ENCODE measurements at regions not wholly inside any gene's neighbourhood (a gene's known extent, or its start where the extent isn't known, plus 50 kb on each side); places are given as distances from the start of the nearest gene placed in this dataset.

GRCh38 chr14:85948153-85948552 is 418.2 kb downstream of the FLRT2 start:
- no peak for DNase-seq

DNA sequence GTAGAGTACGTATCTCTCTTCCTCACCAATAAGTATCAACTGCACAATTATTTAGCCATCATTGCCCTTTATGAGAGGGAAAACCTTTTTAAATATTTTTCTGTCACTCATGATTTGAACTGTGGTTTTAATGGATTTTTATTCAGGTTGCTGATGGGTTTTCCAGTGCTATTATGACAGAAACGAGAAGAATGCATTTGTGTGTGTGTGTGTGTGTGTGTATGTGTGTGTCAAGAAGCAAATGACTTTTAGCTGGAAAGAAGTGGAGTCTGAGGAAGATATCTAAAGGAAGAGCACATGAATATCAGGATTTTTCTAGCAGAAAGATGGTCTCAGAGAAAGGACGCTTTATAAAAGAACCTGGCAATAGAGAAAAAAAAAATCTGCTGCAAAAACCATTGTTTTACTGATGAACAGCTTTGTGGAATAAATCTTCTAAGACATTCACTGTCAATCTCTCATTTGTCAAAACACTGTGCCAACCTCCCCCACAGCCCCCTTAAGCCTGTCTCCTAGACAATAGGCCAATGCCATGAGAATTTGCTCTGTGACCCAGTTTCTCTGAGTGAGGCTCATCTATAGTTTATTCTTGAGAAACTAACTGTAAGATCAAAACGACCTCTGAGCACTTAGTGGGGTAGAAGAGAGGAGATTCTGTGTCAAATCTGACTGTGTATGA is 417.7 kb downstream of the FLRT2 start:
- DNase-seq: no peak

GRCh38 chr14:85943192-85943591 is 413.2 kb downstream of the FLRT2 start:
- DNase-seq: no peak

DNA sequence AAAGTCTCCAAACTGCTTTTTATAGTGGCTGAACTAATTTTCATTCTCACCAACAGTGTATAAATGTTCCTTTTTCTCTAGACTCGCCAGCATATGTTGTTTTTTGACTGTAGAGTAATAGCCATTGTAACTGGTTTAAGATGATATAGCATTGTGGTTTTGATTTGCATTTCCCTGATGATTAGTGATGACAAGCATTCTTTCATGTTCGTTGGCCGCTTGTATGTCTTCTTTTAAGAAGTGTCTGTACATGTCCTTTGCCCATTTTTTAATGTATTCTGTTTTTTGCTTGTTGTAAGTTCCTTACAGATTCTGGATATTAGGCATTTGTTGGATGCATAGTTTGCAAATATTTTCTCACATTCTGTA is 404.9 kb downstream of the FLRT2 start:
- no peak for DNase-seq

DNA sequence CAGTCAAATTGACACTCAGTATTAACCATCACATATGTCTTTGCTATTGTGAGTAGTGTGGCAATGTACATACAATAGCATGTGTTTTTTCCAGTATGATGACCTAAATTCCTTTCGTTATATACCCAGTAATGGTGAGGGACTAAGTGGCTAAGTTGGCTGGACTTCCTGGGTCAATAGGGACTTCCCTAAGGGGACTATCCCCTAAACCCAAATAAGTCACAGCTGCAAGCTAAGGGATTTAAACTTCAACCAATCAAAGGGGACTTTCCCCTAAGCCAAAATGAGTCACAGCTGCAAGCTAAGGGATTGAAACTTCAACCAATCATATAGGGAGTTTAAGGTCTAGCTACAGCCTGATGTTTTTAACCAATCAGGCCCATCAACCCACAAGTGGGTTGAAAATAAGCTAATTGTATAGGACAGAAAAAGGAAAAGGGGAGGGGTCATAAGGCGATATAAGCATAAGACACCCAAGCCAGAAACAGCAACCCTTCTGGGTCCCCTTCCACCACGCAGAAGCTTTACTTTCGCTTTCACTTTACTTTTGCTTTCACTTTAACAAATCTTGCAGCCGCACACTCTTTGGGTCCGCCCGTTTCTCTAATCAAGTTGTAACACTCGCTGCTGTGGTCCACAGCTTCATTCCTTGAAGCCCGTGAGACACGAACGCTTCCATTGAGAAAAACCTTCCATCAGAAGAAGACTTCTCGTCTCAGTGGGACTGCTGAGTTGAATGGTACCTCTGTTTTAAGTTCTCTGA is 404.4 kb downstream of the FLRT2 start:
- peak; percentile 1 for DNase-seq

GRCh38 chr14:85921241-85921640 is 391.3 kb downstream of the FLRT2 start:
- no peak for DNase-seq

DNA sequence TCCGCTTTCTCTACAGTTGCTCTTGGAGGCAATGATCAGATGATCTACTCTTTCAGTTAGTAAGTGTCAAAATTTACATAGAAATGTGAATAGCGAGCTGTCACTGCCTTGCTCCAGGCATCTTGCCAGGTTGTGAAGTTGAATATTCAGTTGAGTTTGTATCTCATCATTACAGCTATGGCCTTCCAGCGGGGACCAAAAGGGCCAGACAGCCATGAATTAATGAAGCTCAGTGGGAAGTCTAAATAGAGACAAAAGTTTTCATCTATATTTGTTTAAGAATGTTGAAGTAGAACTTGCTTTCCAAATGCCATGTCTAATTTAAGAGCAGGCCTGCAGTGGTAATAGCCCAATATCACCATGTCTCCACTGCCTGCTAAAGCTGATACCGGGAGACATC is 387.8 kb downstream of the FLRT2 start:
- DNase-seq: no peak

- no peak for DNase-seq
Measured at GRCh38 chr14:85915711-85916110, 385.8 kb downstream of the FLRT2 start.

DNA sequence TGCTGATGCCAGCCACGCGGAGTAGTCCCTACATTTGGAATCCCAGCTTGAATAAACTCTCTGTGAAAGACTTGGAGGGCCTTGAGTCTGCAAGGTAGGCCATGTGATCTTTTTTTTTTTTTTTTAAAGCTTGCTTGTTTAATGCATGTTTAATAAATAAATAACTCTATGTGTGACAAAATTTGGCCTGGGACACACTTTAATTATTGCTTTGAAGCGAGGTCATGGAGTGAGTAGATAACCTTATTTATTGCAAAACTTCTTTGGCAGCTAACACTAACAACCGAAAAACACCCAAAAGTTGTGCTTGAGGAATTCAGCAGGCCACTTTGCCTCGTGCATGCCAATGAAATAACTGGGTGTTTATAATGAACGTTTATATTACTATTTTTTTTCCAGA is 382.2 kb downstream of the FLRT2 start:
- no peak for DNase-seq

DNA sequence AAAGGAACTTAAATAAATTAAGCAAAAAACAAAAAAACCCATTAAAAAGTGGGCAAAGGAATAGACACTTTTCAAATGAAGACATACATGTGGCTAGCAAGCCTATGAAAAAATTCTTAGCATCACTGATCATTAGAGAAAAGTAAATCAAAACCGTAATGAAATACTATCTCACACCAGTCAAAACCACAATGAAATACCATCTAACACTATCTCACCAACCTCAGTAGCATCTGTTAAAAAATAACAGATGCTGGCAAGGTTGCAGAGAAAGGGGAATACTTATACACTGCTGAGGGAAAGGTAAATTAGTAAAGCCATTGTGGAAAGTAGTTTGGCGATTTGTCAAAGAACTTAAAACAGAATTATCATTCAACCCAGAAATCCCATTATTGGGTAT is 381.1 kb downstream of the FLRT2 start:
- DNase-seq: no peak

GRCh38 chr14:85909581-85909980 is 379.6 kb downstream of the FLRT2 start:
- peak; percentile 29 for DNase-seq

GRCh38 chr14:85907536-85907935 is 377.6 kb downstream of the FLRT2 start:
- DNase-seq: no peak

DNA sequence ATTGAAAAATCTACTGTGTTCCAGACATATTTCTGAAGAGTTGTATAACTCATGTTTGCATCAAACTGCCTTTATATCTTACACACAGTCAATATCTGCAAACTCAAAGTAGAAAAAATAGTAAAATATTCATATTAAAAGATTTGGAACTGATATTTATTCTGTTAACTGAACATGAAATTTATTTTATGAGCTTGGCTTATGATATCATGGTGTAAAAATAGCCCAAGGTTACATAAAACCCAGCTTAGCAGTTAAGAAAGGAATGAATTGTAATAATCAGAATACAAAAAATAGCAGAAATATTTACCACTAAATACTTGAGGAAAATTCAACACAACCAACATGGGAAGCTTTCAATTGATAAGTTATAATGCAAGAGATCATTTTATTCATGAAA is 367.9 kb downstream of the FLRT2 start:
- DNase-seq: no peak

- peak; percentile 18 for DNase-seq
Measured at GRCh38 chr14:85895603-85896002, 365.7 kb downstream of the FLRT2 start.

- DNase-seq: no peak
Measured at GRCh38 chr14:85892251-85892650, 362.3 kb downstream of the FLRT2 start.

DNA sequence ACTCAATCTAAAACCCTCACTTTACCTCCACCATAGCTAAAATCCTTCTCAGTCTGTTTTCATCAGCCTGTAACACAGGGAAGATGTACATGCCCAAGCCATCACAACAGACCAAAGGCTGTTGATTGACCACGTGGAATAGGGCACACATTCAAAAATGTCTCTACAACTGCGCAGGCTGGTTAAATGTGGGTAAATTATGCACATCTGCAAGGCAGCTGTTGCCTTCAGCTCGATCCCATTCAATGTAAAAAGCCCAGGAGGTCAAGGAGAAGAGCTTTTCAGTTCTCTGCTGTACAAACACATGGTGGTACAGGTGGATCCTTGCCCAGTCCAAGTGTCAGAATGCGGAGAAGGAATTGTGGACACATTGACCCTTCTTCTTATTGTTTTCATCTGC is 354.0 kb downstream of the FLRT2 start:
- peak; percentile 6 for DNase-seq

- DNase-seq: no peak
Measured at GRCh38 chr14:85883101-85883500, 353.2 kb downstream of the FLRT2 start.

GRCh38 chr14:85881935-85882334 is 352.0 kb downstream of the FLRT2 start:
- DNase-seq: no peak

DNA sequence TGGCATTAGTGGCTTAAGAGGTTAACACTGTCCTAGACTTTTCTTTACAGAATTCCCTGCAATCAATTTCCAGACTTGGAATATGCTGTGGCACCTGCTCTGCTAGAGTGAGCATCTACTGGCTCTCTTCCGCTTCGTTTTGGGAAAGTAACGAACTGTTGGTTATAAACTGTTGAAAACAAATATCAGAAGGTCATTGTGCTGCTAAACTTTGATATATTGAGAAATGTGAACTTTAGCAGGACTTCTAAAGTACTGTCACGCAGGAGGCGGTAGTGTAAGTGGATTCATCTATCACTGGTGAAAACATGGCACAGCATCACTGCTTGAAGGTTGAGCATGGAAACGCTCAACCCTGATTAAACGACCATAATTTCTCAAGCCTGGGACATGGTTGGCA is 348.9 kb downstream of the FLRT2 start:
- no peak for DNase-seq

- DNase-seq: no peak
Measured at GRCh38 chr14:85873006-85873405, 343.1 kb downstream of the FLRT2 start.

GRCh38 chr14:85867450-85867849 is 337.5 kb downstream of the FLRT2 start:
- DNase-seq: no peak

- no peak for DNase-seq
Measured at GRCh38 chr14:85865701-85866100, 335.8 kb downstream of the FLRT2 start.

DNA sequence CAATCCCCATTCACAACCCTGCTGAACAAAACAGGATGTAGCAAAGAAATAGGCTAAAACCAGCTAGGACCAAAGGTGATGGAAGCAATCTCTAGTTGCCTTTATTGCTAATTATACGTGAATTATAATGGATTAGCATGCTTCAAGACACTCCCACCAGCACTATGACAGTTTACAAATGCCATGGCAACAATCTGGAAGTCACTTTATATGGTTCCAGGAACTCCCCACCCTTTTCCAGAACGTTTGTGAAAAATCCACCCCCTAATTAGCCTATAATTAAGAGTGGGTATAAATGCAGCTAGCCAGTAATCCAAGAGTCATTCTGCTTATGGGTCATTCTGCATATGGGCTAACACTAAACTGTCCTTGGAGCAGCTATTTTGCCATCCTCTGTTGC is 328.7 kb downstream of the FLRT2 start:
- DNase-seq: no peak

DNA sequence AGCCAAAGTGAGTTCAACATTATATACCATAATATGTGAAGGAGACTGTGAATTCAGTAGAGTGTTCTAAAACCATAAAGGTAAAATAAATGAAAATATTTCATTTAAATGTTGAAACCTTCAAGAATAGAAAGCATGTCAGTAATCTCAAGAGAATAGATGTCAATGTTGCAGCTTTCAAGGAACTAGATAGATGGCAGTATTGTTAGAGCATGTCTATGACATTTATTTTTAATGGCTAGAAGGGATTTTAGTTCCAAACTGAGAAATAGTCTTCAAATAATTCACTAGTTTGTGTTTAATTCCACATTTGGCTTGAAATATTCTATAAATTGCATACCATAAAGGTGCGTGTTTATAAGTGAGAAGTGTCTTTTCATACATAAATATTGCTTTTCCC is 326.5 kb downstream of the FLRT2 start:
- no peak for DNase-seq
